Activated B cell treated with CpG ODN at 0.5 μM for 24 hours (primary cell): ENCODE measurements at regions not wholly inside any gene's neighbourhood (a gene's known extent, or its start where the extent isn't known, plus 50 kb on each side); places are given as distances from the start of the nearest gene placed in this dataset.

Experiments used
- ATAC-seq: fragments of 200-7000 bp; cut with Tn5 transposase; one replicate; pipeline ENCODE4 v1.10.0; 2021; ENCODE audit warnings: low read depth, mild to moderate bottlenecking, moderate library complexity
- CTCF ChIA-PET: fragments of 350-600 bp; sonication (Branson Sonifier 250); formaldehyde crosslinking; loops from one replicate; lab custom pipeline; 2021; ENCODE audit warnings: antibody characterized with exemption; lab: Charles Lee
- POLR2A ChIA-PET: fragments of 350-600 bp; sonication (Branson Sonifier 250); formaldehyde crosslinking; loops from one replicate; lab custom pipeline; 2021; ENCODE audit warnings: antibody characterized with exemption; lab: Charles Lee
- DNase-seq: peaks from one replicate; pipeline ENCODE4 v3.0.0; 2022
- H3K27ac Mint-ChIP-seq: one replicate; pipeline ENCODE4 v1.8.0; 2020; ENCODE audit warnings: mixed read lengths
- H3K27me3 Mint-ChIP-seq: one replicate; pipeline ENCODE4 v1.8.0; 2021; ENCODE audit warnings: mixed read lengths
- H3K36me3 Mint-ChIP-seq: one replicate; pipeline ENCODE4 v1.8.0; 2021; ENCODE audit warnings: low read depth, mixed read lengths
- H3K4me1 Mint-ChIP-seq: one replicate; pipeline ENCODE4 v1.8.0; 2021; ENCODE audit warnings: mixed read lengths
- H3K4me3 Mint-ChIP-seq: one replicate; pipeline ENCODE4 v1.8.0; 2020; ENCODE audit warnings: mild to moderate bottlenecking, mixed read lengths
- H3K9me3 Mint-ChIP-seq: one replicate; pipeline ENCODE4 v1.8.0; 2020; ENCODE audit warnings: mixed read lengths
- CTCF ChIP-seq: fragments of 200-600 bp; IDR thresholded peaks from one replicate; pipeline ENCODE4 v1.8.0; 2022; ENCODE audit warnings: antibody characterized with exemption, mild to moderate bottlenecking
- intact Hi-C: fragments of 100-400 bp; cut with micrococcal nuclease; formaldehyde crosslinking; loops from one replicate; pipeline ENCODE4 v1.15.1; 2024

DNA sequence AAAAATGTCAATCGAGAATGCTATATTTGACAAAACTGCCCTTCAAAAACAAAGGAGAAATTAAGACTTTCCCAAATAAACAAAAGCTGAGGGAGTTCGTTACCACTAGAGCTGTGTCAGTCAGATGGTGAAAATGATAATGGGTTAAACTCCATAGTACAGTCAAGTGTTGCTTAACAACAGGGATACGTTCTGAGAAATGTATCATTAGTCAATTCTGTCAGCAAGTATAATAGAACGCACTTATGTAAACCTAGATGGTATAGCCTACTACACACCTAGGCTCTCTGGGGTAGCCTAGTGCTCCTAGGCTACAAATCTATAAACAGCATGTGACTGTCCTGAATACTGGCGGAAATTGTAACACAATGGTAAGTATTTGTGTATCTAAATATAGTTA is 138.7 kb downstream of the DRD1 start:
- peaks cover 9% of the 10 kb centered on the region for H3K4me1 Mint-ChIP-seq
- H3K36me3 Mint-ChIP-seq: no peaks in the 10 kb centered on the region
- H3K9me3 Mint-ChIP-seq: peaks cover 20% of the 10 kb centered on the region
- DNase-seq: no peak
- POLR2A ChIA-PET: no interaction called here
- no peak overlapping the region for H3K4me3 Mint-ChIP-seq
- no peaks in the 10 kb centered on the region for H3K27me3 Mint-ChIP-seq
- TF ChIP-seq CTCF: no peak
- intact Hi-C loops: no loop called here
- H3K27ac Mint-ChIP-seq: no peak overlapping the region
- no peak for ATAC-seq
- CTCF ChIA-PET: no interaction called here

GRCh38 chr5:175290379-175290778 is 153.6 kb downstream of the DRD1 start:
- H3K27ac Mint-ChIP-seq: no peak overlapping the region
- CTCF ChIA-PET: no interaction called here
- H3K36me3 Mint-ChIP-seq: no peaks in the 10 kb centered on the region
- DNase-seq: no peak
- intact Hi-C loops: no loop called here
- H3K4me1 Mint-ChIP-seq: no peaks in the 10 kb centered on the region
- POLR2A ChIA-PET: no interaction called here
- H3K4me3 Mint-ChIP-seq: no peak overlapping the region
- H3K9me3 Mint-ChIP-seq: peaks cover 7% of the 10 kb centered on the region
- no peak for TF ChIP-seq CTCF
- no peak for ATAC-seq
- peaks cover 1% of the 10 kb centered on the region for H3K27me3 Mint-ChIP-seq

GRCh38 chr5:175288048-175288621 is 155.8 kb downstream of the DRD1 start:
- no peaks in the 10 kb centered on the region for H3K4me1 Mint-ChIP-seq
- H3K4me3 Mint-ChIP-seq: no peak overlapping the region
- H3K27me3 Mint-ChIP-seq: peaks cover 1% of the 10 kb centered on the region
- no peaks in the 10 kb centered on the region for H3K36me3 Mint-ChIP-seq
- ATAC-seq: no peak
- TF ChIP-seq CTCF: no peak
- intact Hi-C loops: no loop called here
- no peaks in the 10 kb centered on the region for H3K9me3 Mint-ChIP-seq
- CTCF ChIA-PET: no interaction called here
- no peak for DNase-seq
- H3K27ac Mint-ChIP-seq: no peak overlapping the region
- POLR2A ChIA-PET: no interaction called here

GRCh38 chr5:175286981-175287380 is 157.0 kb downstream of the DRD1 start:
- POLR2A ChIA-PET: no interaction called here

DNA sequence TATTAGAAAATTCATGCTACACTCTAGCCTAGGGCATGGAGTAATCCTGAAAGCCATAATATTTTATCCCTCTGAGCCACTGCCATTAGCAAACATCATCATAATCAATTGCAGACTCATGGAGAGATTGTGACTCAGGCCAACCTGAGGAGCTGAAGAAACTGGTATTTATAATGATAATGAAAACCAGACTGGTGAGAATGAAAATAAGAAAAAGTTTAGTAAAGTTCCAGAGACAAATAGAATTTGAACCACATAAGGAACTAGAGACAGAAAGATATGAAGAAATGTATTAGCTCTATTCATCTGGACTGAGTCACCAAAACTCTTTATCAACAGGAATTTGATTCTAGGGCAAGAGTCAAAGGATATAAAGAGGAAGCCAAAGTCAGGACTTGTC is 158.7 kb downstream of the DRD1 start:
- intact Hi-C loops: no loop called here
- no peak for ATAC-seq
- ChIA-PET CTCF (no interaction called here), POLR2A (no interaction called here)
- Mint-ChIP-seq H3K27ac (no peak overlapping the region), H3K27me3 (no peaks in the 10 kb centered on the region), H3K9me3 (peaks cover 5% of the 10 kb centered on the region), H3K36me3 (no peaks in the 10 kb centered on the region), H3K4me1 (no peaks in the 10 kb centered on the region), H3K4me3 (no peak overlapping the region)
- TF ChIP-seq CTCF: no peak
- no peak for DNase-seq

More at GRCh38 chr5:175286981-175287380, 157.0 kb downstream of the DRD1 start:
- ATAC-seq (no peak), DNase-seq (no peak)
- peaks cover 1% of the 10 kb centered on the region for H3K27me3 Mint-ChIP-seq
- H3K9me3 Mint-ChIP-seq: no peaks in the 10 kb centered on the region
- no peaks in the 10 kb centered on the region for H3K36me3 Mint-ChIP-seq
- no peak overlapping the region for H3K27ac Mint-ChIP-seq
- no peaks in the 10 kb centered on the region for H3K4me1 Mint-ChIP-seq
- TF ChIP-seq CTCF: no peak
- intact Hi-C loops: no loop called here
- CTCF ChIA-PET: no interaction called here
- no peak overlapping the region for H3K4me3 Mint-ChIP-seq
